ENCODE measurements at regions not wholly inside any gene's neighbourhood (a gene's known extent, or its start where the extent isn't known, plus 50 kb on each side); places are given as distances from the start of the nearest gene placed in this dataset.

GRCh38 chr5:96014395-96014794, 52.7 kb upstream of the ELL2 start:
- no peaks in the 10 kb centered on the region for H3K4me1 Mint-ChIP-seq
- no peak overlapping the region for H3K4me3 Mint-ChIP-seq
- no peak overlapping the region for H3K27ac ChIP-seq (ENCODE audit: low read depth in 1 of 2, low read length in 2 of 2)
- no peaks in the 10 kb centered on the region for H4K20me1 ChIP-seq (ENCODE audit: insufficient read depth, low read length)
- no peak overlapping the region for H3K4me3 ChIP-seq (replicated peaks in 1 of 3; ENCODE audit: low read depth in 2 of 3, low read length in 3 of 3)
- no peaks in the 10 kb centered on the region for H3K36me3 ChIP-seq (replicated peaks in 1 of 2; ENCODE audit: control insufficient read depth in 1 of 2, insufficient read depth in 2 of 2, low read length in 2 of 2)
- H2AFZ ChIP-seq (ENCODE audit: insufficient read depth, low read depth, low read length, poor library complexity, severe bottlenecking) = no peak overlapping the region
- no CpG with 5 or more reads among the region's 1 CpG for WGBS (ENCODE audit: insufficient coverage)
- H3K9ac ChIP-seq (ENCODE audit: insufficient read depth, low read length, poor library complexity, severe bottlenecking) = no peak overlapping the region
- H3K27me3 ChIP-seq (ENCODE audit: control insufficient read depth in 2 of 2, insufficient read depth in 2 of 2, low read length in 2 of 2) = no peaks in the 10 kb centered on the region
- H3K9me3 Mint-ChIP-seq = peaks cover 0 to 3% (median 0%) of the 10 kb centered on the region in 7 donors
- DNase-seq = no peak
- no peaks in the 10 kb centered on the region for H3K79me2 ChIP-seq (ENCODE audit: insufficient read depth, low read length)
- H3K36me3 Mint-ChIP-seq = no peaks in the 10 kb centered on the region
- no peaks in the 10 kb centered on the region for H3K9me3 ChIP-seq (replicated peaks in 1 of 2; ENCODE audit: control insufficient read depth in 1 of 2, insufficient read depth in 1 of 2, low read length in 2 of 2)
- H3K4me1 ChIP-seq (ENCODE audit: control insufficient read depth in 1 of 2, insufficient read depth in 2 of 2, low read length in 2 of 2) = no peaks in the 10 kb centered on the region
- no peak overlapping the region for H3K4me2 ChIP-seq (replicated peaks; ENCODE audit: extremely low read depth, low read length, poor library complexity, severe bottlenecking)
- peaks cover 0 to 1% (median 0%) of the 10 kb centered on the region in 3 donors for H3K27me3 Mint-ChIP-seq (ENCODE audit: low read depth in 3 of 3)
- intact Hi-C loops (cut with micrococcal nuclease) = no loop called here
- H3K27ac Mint-ChIP-seq = no peak overlapping the region
- no peak for TF ChIP-seq CTCF (IDR thresholded peaks at IDR 0.05)

GRCh38 chr5:96013254-96013653, 51.6 kb upstream of the ELL2 start:
- no peak overlapping the region for H3K27ac Mint-ChIP-seq
- no peak overlapping the region for H3K4me3 Mint-ChIP-seq
- H4K20me1 ChIP-seq (ENCODE audit: insufficient read depth, low read length) = no peaks in the 10 kb centered on the region
- no peaks in the 10 kb centered on the region for H3K9me3 ChIP-seq (replicated peaks in 1 of 2; ENCODE audit: control insufficient read depth in 1 of 2, insufficient read depth in 1 of 2, low read length in 2 of 2)
- no peak overlapping the region for H2AFZ ChIP-seq (ENCODE audit: insufficient read depth, low read depth, low read length, poor library complexity, severe bottlenecking)
- H3K9ac ChIP-seq (ENCODE audit: insufficient read depth, low read length, poor library complexity, severe bottlenecking) = no peak overlapping the region
- no peak overlapping the region for H3K27ac ChIP-seq (ENCODE audit: low read depth in 1 of 2, low read length in 2 of 2)
- WGBS (ENCODE audit: insufficient coverage) = no CpG with 5 or more reads among the region's 1 CpG
- TF ChIP-seq CTCF (IDR thresholded peaks at IDR 0.05) = no peak
- no peaks in the 10 kb centered on the region for H3K79me2 ChIP-seq (ENCODE audit: insufficient read depth, low read length)
- no peaks in the 10 kb centered on the region for H3K27me3 ChIP-seq (ENCODE audit: control insufficient read depth in 2 of 2, insufficient read depth in 2 of 2, low read length in 2 of 2)
- DNase-seq = no peak
- H3K27me3 Mint-ChIP-seq (ENCODE audit: low read depth in 3 of 3) = peaks cover 0 to 1% (median 0%) of the 10 kb centered on the region in 3 donors
- H3K36me3 ChIP-seq (replicated peaks in 1 of 2; ENCODE audit: control insufficient read depth in 1 of 2, insufficient read depth in 2 of 2, low read length in 2 of 2) = no peaks in the 10 kb centered on the region
- intact Hi-C loops (cut with micrococcal nuclease) = no loop called here
- H3K4me2 ChIP-seq (replicated peaks; ENCODE audit: extremely low read depth, low read length, poor library complexity, severe bottlenecking) = no peak overlapping the region
- no peak overlapping the region for H3K4me3 ChIP-seq (replicated peaks in 1 of 3; ENCODE audit: low read depth in 2 of 3, low read length in 3 of 3)
- no peaks in the 10 kb centered on the region for H3K4me1 ChIP-seq (ENCODE audit: control insufficient read depth in 1 of 2, insufficient read depth in 2 of 2, low read length in 2 of 2)
- no peaks in the 10 kb centered on the region for H3K4me1 Mint-ChIP-seq
- no peaks in the 10 kb centered on the region for H3K36me3 Mint-ChIP-seq
- H3K9me3 Mint-ChIP-seq = peaks cover 0 to 3% (median 0%) of the 10 kb centered on the region in 7 donors
